ENCODE measurements at regions not wholly inside any gene's neighbourhood (a gene's known extent, or its start where the extent isn't known, plus 50 kb on each side); places are given as distances from the start of the nearest gene placed in this dataset.

GRCh38 chrX:125846271-125846670 lies 319.8 kb downstream of the DCAF12L2 start:
- H3K4me3 ChIP-seq (ENCODE audit: low read depth, low read length), result no peak overlapping the region
- no peaks in the 10 kb centered on the region for H3K36me3 ChIP-seq
- H3K27me3 ChIP-seq, result no peaks in the 10 kb centered on the region
- H3K9me3 ChIP-seq, result no peaks in the 10 kb centered on the region
- no peak for DNase-seq
- H3K4me1 ChIP-seq, result no peaks in the 10 kb centered on the region
- no peak for TF ChIP-seq CTCF (IDR thresholded peaks at IDR 0.05; ENCODE audit: low read depth, low read length)

- Histone ChIP-seq H3K4me3 (ENCODE audit: low read depth, low read length) (no peak overlapping the region), H3K4me1 (no peaks in the 10 kb centered on the region), H3K36me3 (no peaks in the 10 kb centered on the region), H3K9me3 (no peaks in the 10 kb centered on the region), H3K27me3 (no peaks in the 10 kb centered on the region)
- no peak for DNase-seq
- TF ChIP-seq CTCF (IDR thresholded peaks at IDR 0.05; ENCODE audit: low read depth, low read length), result no peak
These were observed 315.4 kb downstream of the DCAF12L2 start for GRCh38 chrX:125850693-125851092.

GRCh38 chrX:125883169-125883568 lies 282.9 kb downstream of the DCAF12L2 start:
- Histone ChIP-seq H3K9me3 (no peaks in the 10 kb centered on the region), H3K4me1 (no peaks in the 10 kb centered on the region), H3K36me3 (no peaks in the 10 kb centered on the region), H3K27me3 (no peaks in the 10 kb centered on the region), H3K4me3 (ENCODE audit: low read depth, low read length) (no peak overlapping the region)
- TF ChIP-seq CTCF (IDR thresholded peaks at IDR 0.05; ENCODE audit: low read depth, low read length), result no peak
- DNase-seq, result no peak

GRCh38 chrX:125894947-125895346 lies 271.1 kb downstream of the DCAF12L2 start:
- no peaks in the 10 kb centered on the region for H3K36me3 ChIP-seq
- H3K4me3 ChIP-seq (ENCODE audit: low read depth, low read length), result no peak overlapping the region
- no peaks in the 10 kb centered on the region for H3K9me3 ChIP-seq
- no peak for TF ChIP-seq CTCF (IDR thresholded peaks at IDR 0.05; ENCODE audit: low read depth, low read length)
- no peaks in the 10 kb centered on the region for H3K27me3 ChIP-seq
- no peak for DNase-seq
- no peaks in the 10 kb centered on the region for H3K4me1 ChIP-seq

- Histone ChIP-seq H3K36me3 (no peaks in the 10 kb centered on the region), H3K9me3 (no peaks in the 10 kb centered on the region), H3K27me3 (no peaks in the 10 kb centered on the region), H3K4me1 (no peaks in the 10 kb centered on the region), H3K4me3 (ENCODE audit: low read depth, low read length) (no peak overlapping the region)
- no peak for TF ChIP-seq CTCF (IDR thresholded peaks at IDR 0.05; ENCODE audit: low read depth, low read length)
- DNase-seq, result no peak
These were observed 270.6 kb downstream of the DCAF12L2 start for GRCh38 chrX:125895518-125895917.

GRCh38 chrX:125926295-125926694 lies 239.8 kb downstream of the DCAF12L2 start:
- Histone ChIP-seq H3K4me1 (no peaks in the 10 kb centered on the region), H3K27me3 (no peaks in the 10 kb centered on the region), H3K9me3 (no peaks in the 10 kb centered on the region), H3K36me3 (no peaks in the 10 kb centered on the region), H3K4me3 (ENCODE audit: low read depth, low read length) (no peak overlapping the region)
- no peak for TF ChIP-seq CTCF (IDR thresholded peaks at IDR 0.05; ENCODE audit: low read depth, low read length)
- DNase-seq, result no peak

All from BE2C (cell line).